HCT116 (cell line): ENCODE measurements at regions not wholly inside any gene's neighbourhood (a gene's known extent, or its start where the extent isn't known, plus 50 kb on each side); places are given as distances from the start of the nearest gene placed in this dataset.

Experiments
- ATAC-seq: fragments of 200-7000 bp; cut with Tn5 transposase; 2 replicates; pipeline ENCODE4 v1.9.1; 2020; ENCODE audit warnings: mild to moderate bottlenecking, moderate library complexity
- BruUV-seq: library from RNA; stranded (reverse); fragments of 400-500 nt; replicated peaks from 2 replicates; lab custom pipeline; 2021; lab: Mats Ljungman, UMichigan
- CTCF ChIA-PET: fragments of 300-600 bp; sonication (Branson Sonifier 250); formaldehyde crosslinking; loops from one replicate; lab custom pipeline; 2021; ENCODE audit warnings: antibody characterized with exemption; lab: Charles Lee
- POLR2A ChIA-PET: fragments of 300-600, 350-600 bp; sonication (Branson Sonifier 250); formaldehyde crosslinking; loops from one replicate; lab custom pipeline; 2021; ENCODE audit warnings: antibody characterized with exemption; lab: Charles Lee
- RAD21 ChIA-PET, 2 experiments: fragments of 300-600 bp; sonication (Branson Sonifier 250); formaldehyde crosslinking; loops; one replicate each; lab custom pipeline; 2023; ENCODE audit warnings: low total read pairs in 2 of 2; ENCODE audit not compliant: uncharacterized antibody in 2 of 2, unreplicated experiment in 2 of 2, low non-redundant PET in 1 of 2; lab: Charles Lee
- DNase-seq: peaks from one replicate; pipeline ENCODE4 v3.0.0-alpha.2; 2010; ENCODE audit warnings: low read depth, low spot score
- H2AFZ ChIP-seq: fragments of 200-600 bp; shearing (Covaris generic), sonication (generic); 2 replicates; pipeline ENCODE4 v1.6.1; 2017; ENCODE audit warnings: low read depth, mixed run types, mixed read lengths, antibody characterized with exemption, low read length; ENCODE audit not compliant: poor library complexity, severe bottlenecking
- H3K27ac ChIP-seq: 2 replicates; pipeline ENCODE4 v1.5.1; 2012; ENCODE audit warnings: low read depth, low read length
- H3K27me3 ChIP-seq: fragments of 200-600 bp; sonication (generic); 2 replicates; pipeline ENCODE4 v1.6.1; 2016; ENCODE audit warnings: mixed run types, low read length, mixed read lengths; ENCODE audit not compliant: insufficient read depth
- H3K36me3 ChIP-seq, 2 experiments: fragments of 200-500 bp in 1 of 2; fragments of 200-600 bp in 1 of 2; sonication (Bioruptor generic) in 1 of 2; sonication (generic) in 1 of 2; 2 replicates each; pipeline versions ENCODE4 v1.5.1 to v1.6.1; 2014 to 2016; ENCODE audit warnings: low read length in 2 of 2, inconsistent platforms in 1 of 2, mixed read lengths in 1 of 2, mixed run types in 1 of 2; ENCODE audit not compliant: insufficient read depth in 2 of 2, control insufficient read depth in 1 of 2
- H3K4me1 ChIP-seq, 2 experiments: fragments of 200-600 bp in 1 of 2; sonication (generic) in 1 of 2; 2 replicates each; pipeline versions ENCODE4 v1.5.1 to v1.6.1; 2012 to 2017; ENCODE audit warnings: low read length in 2 of 2, inconsistent platforms in 1 of 2, mild to moderate bottlenecking in 1 of 2, mixed read lengths in 1 of 2, mixed run types in 1 of 2, moderate library complexity in 1 of 2; ENCODE audit not compliant: insufficient read depth in 2 of 2, control insufficient read depth in 1 of 2
- H3K4me2 ChIP-seq: fragments of 200-600 bp; sonication (generic); 2 replicates; pipeline ENCODE4 v1.6.1; 2017; ENCODE audit warnings: mixed run types, low read length, mixed read lengths
- H3K4me3 ChIP-seq, 2 experiments: fragments of 200-600 bp in 1 of 2; sonication (generic) in 1 of 2; replicated peaks in 1 of 2; 2 replicates each; pipeline ENCODE4 v1.5.1; 2011 to 2016; ENCODE audit warnings: low read length in 2 of 2, control low read depth in 1 of 2, low read depth in 1 of 2, mild to moderate bottlenecking in 1 of 2, mixed read lengths in 1 of 2, mixed run types in 1 of 2
- H3K79me2 ChIP-seq: fragments of 200-600 bp; sonication (generic); 2 replicates; pipeline ENCODE4 v1.6.1; 2017; ENCODE audit warnings: mild to moderate bottlenecking, mixed run types, low read length, moderate library complexity, mixed read lengths; ENCODE audit not compliant: insufficient read depth
- H3K9ac ChIP-seq: fragments of 200-600 bp; sonication (generic); 2 replicates; pipeline ENCODE4 v1.6.1; 2016; ENCODE audit warnings: low read length, mixed read lengths
- H3K9me2 ChIP-seq: fragments of 200-600 bp; sonication (generic), shearing (Covaris generic); 2 replicates; pipeline ENCODE4 v1.6.1; 2017; ENCODE audit warnings: mixed run types, mild to moderate bottlenecking, moderate library complexity; ENCODE audit not compliant: insufficient read depth
- H3K9me3 ChIP-seq, 2 experiments: fragments of 200-500 bp in 1 of 2; fragments of 200-600 bp in 1 of 2; sonication (Bioruptor generic) in 1 of 2; sonication (generic) in 1 of 2; 2 replicates each; pipeline ENCODE4 v1.6.1; 2014 to 2017; ENCODE audit warnings: low read length in 2 of 2, mixed read lengths in 2 of 2, inconsistent platforms in 1 of 2, low read depth in 1 of 2, mild to moderate bottlenecking in 1 of 2, mixed run types in 1 of 2, moderate library complexity in 1 of 2; ENCODE audit not compliant: control insufficient read depth in 1 of 2, insufficient read depth in 1 of 2
- H4K20me1 ChIP-seq: fragments of 200-600 bp; sonication (generic), shearing (Covaris generic); 2 replicates; pipeline ENCODE4 v1.6.1; 2017; ENCODE audit warnings: mixed run types, mild to moderate bottlenecking, moderate library complexity; ENCODE audit not compliant: insufficient read depth
- CEBPB ChIP-seq: IDR thresholded peaks from 2 replicates; pipeline ENCODE4 v1.6.1; 2012; ENCODE audit warnings: low read depth
- EGR1 ChIP-seq: IDR thresholded peaks from 2 replicates; pipeline ENCODE4 v1.6.1; 2012; ENCODE audit warnings: low read depth
- EZH2phosphoT487 ChIP-seq: fragments of 200-600 bp; IDR thresholded peaks from 2 replicates; pipeline ENCODE4 v1.6.1; 2018; ENCODE audit warnings: antibody characterized with exemption, borderline replicate concordance
- FOSL1 ChIP-seq: IDR thresholded peaks from 2 replicates; pipeline ENCODE4 v1.6.1; 2012; ENCODE audit warnings: low read depth
- JUND ChIP-seq: IDR thresholded peaks from 2 replicates; pipeline ENCODE4 v1.6.1; 2012
- POLR2A ChIP-seq: IDR thresholded peaks from 2 replicates; pipeline ENCODE4 v1.7.0; 2011; ENCODE audit warnings: borderline replicate concordance; ENCODE audit not compliant: insufficient read depth, insufficient read length; ENCODE audit errors: extremely low read depth
- POLR2AphosphoS5 ChIP-seq: IDR thresholded peaks from 2 replicates; pipeline ENCODE4 v1.6.1; 2011; ENCODE audit warnings: mild to moderate bottlenecking, low read depth, low read length, moderate library complexity
- RAD21 ChIP-seq: IDR thresholded peaks from 2 replicates; pipeline ENCODE4 v1.6.1; 2012; ENCODE audit warnings: low read depth, mild to moderate bottlenecking
- SIN3A ChIP-seq: IDR thresholded peaks from 2 replicates; pipeline ENCODE4 v1.6.1; 2012; ENCODE audit warnings: low read depth
- SP1 ChIP-seq: IDR thresholded peaks from 2 replicates; pipeline ENCODE4 v1.6.1; 2012; ENCODE audit warnings: low read depth
- TCF7L2 ChIP-seq: IDR thresholded peaks from 2 replicates; pipeline ENCODE4 v1.7.0; 2011; ENCODE audit warnings: borderline replicate concordance, inconsistent platforms; ENCODE audit not compliant: insufficient read depth, insufficient read length; ENCODE audit errors: extremely low read depth
- YY1 ChIP-seq: IDR thresholded peaks from 2 replicates; pipeline ENCODE4 v1.6.1; 2011; ENCODE audit warnings: low read length, low read depth, moderate library complexity, mild to moderate bottlenecking; ENCODE audit not compliant: insufficient replicate concordance; ENCODE audit errors: extremely low read depth
- ZNF274 ChIP-seq: fragments of 200-500 bp; sonication (Bioruptor generic); IDR thresholded peaks from 2 replicates; pipeline ENCODE4 v1.6.1; 2014; ENCODE audit warnings: mild to moderate bottlenecking, low read depth, low read length, inconsistent platforms
- intact Hi-C: fragments of 100-400 bp; cut with micrococcal nuclease; formaldehyde crosslinking; loops from 2 replicates; pipeline ENCODE4 v1.10.0; 2022
- TF ChIP-seq, protein P1 (sequence below): IDR thresholded peaks from 2 replicates; pipeline ENCODE4 v1.6.1; 2011; ENCODE audit warnings: mild to moderate bottlenecking, low read length, moderate library complexity; ENCODE audit not compliant: insufficient replicate concordance; ENCODE audit errors: extremely low read depth
- TF ChIP-seq, protein P2 (sequence below): IDR thresholded peaks from 2 replicates; pipeline ENCODE4 v1.6.1; 2012
- TF ChIP-seq, protein P3 (sequence below): IDR thresholded peaks from 2 replicates; pipeline ENCODE4 v1.6.1; 2012

DNA sequence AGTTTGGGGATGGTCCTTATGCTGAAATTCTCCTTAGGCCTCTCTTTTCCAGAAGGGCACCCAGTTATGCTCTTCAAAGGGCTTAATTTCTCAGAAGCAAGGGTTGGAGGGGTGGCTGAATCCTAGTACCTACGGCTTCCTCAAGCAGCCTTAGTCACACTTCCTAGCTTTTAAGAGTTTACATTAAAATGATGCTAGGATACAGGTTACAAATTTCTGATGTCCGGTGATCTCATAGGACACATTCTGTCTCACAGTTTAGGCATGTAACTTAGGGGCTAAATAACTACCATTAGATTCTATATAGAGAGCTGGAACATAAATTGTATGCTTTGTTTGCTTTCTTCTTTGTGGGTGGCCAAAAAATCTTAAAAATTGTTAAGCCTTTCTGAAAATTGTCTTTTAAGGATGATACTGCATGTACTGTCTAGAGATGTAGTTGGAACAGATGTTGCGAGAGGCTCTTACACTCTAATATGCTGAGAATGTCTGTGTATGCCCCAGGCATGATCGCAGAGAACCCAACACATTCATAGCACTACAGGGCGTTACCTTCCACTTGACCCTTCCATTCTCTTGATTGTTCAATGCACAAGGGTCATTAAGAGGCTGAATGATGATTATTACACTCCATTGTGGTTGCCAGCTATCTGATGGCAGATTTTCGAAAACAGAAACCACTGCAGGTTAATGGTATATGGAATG is 139.1 kb downstream of the TMEM38B start:
- H3K36me3 ChIP-seq, result no peaks in the 10 kb centered on the region
- ChIA-PET RAD21 (no interaction called here), CTCF (no interaction called here), POLR2A (no interaction called here)
- TF ChIP-seq TCF7L2 (no peak), ZNF274 (no peak), POLR2A (no peak), JUND (no peak), EZH2phosphoT487 (no peak), RAD21 (no peak), EGR1 (no peak), SP1 (no peak), CEBPB (no peak), POLR2AphosphoS5 (no peak), SIN3A (no peak), FOSL1 (no peak), YY1 (no peak)
- TF ChIP-seq, protein P1, sequence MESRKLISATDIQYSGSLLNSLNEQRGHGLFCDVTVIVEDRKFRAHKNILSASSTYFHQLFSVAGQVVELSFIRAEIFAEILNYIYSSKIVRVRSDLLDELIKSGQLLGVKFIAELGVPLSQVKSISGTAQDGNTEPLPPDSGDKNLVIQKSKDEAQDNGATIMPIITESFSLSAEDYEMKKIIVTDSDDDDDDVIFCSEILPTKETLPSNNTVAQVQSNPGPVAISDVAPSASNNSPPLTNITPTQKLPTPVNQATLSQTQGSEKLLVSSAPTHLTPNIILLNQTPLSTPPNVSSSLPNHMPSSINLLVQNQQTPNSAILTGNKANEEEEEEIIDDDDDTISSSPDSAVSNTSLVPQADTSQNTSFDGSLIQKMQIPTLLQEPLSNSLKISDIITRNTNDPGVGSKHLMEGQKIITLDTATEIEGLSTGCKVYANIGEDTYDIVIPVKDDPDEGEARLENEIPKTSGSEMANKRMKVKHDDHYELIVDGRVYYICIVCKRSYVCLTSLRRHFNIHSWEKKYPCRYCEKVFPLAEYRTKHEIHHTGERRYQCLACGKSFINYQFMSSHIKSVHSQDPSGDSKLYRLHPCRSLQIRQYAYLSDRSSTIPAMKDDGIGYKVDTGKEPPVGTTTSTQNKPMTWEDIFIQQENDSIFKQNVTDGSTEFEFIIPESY, result no peak
- TF ChIP-seq, protein P2, sequence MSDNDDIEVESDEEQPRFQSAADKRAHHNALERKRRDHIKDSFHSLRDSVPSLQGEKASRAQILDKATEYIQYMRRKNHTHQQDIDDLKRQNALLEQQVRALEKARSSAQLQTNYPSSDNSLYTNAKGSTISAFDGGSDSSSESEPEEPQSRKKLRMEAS, result no peak
- TF ChIP-seq, protein P3, sequence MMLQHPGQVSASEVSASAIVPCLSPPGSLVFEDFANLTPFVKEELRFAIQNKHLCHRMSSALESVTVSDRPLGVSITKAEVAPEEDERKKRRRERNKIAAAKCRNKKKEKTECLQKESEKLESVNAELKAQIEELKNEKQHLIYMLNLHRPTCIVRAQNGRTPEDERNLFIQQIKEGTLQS, result no peak
- no peak overlapping the region for H3K4me3 ChIP-seq
- H3K9ac ChIP-seq, result no peak overlapping the region
- H3K79me2 ChIP-seq, result no peaks in the 10 kb centered on the region
- no TSS peak for BruUV-seq
- no peak for ATAC-seq
- no peaks in the 10 kb centered on the region for H3K9me3 ChIP-seq
- no peaks in the 10 kb centered on the region; a peak in 1 of 4 replicates for H3K4me1 ChIP-seq
- no peaks in the 10 kb centered on the region for H3K27me3 ChIP-seq
- no peak for DNase-seq
- intact Hi-C loops, result no loop called here
- H3K9me2 ChIP-seq, result no peaks in the 10 kb centered on the region
- H4K20me1 ChIP-seq, result no peaks in the 10 kb centered on the region
- no peak overlapping the region for H2AFZ ChIP-seq
- H3K27ac ChIP-seq, result no peak overlapping the region
- H3K4me2 ChIP-seq, result no peak overlapping the region
